ENCODE measurements at regions not wholly inside any gene's neighbourhood (a gene's known extent, or its start where the extent isn't known, plus 50 kb on each side); places are given as distances from the start of the nearest gene placed in this dataset.

GRCh38 chr1:173353350-173353749, 123.8 kb upstream of the PRDX6 start:
- FAIRE-seq (no peak), DNase-seq (ENCODE audit: low read depth in 1 of 2, low spot score in 2 of 2) (no peak)
- Histone ChIP-seq H3K79me2 (ENCODE audit: control insufficient read depth in 1 of 2, insufficient read depth in 2 of 2, low read length in 2 of 2) (no peaks in the 10 kb centered on the region), H4K20me1 (replicated peaks in 1 of 2; ENCODE audit: control insufficient read depth in 1 of 2, insufficient read depth in 2 of 2, low read length in 2 of 2) (no peaks in the 10 kb centered on the region), H4K5ac (ENCODE audit: insufficient read length, low read depth, low read length) (no peak overlapping the region), H3K23me2 (ENCODE audit: low read depth, low read length) (no peaks in the 10 kb centered on the region), H3K27me3 (replicated peaks in 1 of 4; ENCODE audit: control insufficient read depth in 3 of 4, extremely low read depth in 1 of 4, insufficient read depth in 3 of 4, low read length in 3 of 4) (no peaks in the 10 kb centered on the region), H3K4me3 (ENCODE audit: extremely low read depth in 1 of 4, insufficient read depth in 2 of 4, low read depth in 3 of 4, low read length in 4 of 4) (no peak overlapping the region), H3K4me2 (ENCODE audit: insufficient read depth in 1 of 2, low read depth in 2 of 2, low read length in 2 of 2) (no peak overlapping the region), H3K18ac (ENCODE audit: extremely low read depth, low read length) (no peak overlapping the region), H3K56ac (replicated peaks; ENCODE audit: insufficient read length, low read depth, low read length) (no peak overlapping the region), H3K79me1 (ENCODE audit: low read depth, low read length) (no peaks in the 10 kb centered on the region), H3K36me3 (ENCODE audit: control insufficient read depth in 2 of 4, insufficient read depth in 4 of 4, low read length in 3 of 4) (no peaks in the 10 kb centered on the region), H3K27ac (ENCODE audit: low read depth, low read length) (no peak overlapping the region), H3K14ac (ENCODE audit: insufficient read length) (no peak overlapping the region), H4K8ac (ENCODE audit: extremely low read depth, insufficient read depth, low read length) (no peak overlapping the region), H3K23ac (ENCODE audit: insufficient read length) (no peak overlapping the region), H3K4ac (replicated peaks; ENCODE audit: insufficient read length, low read depth, low read length) (no peak overlapping the region), H2AFZ (ENCODE audit: low read length) (no peak overlapping the region), H2BK12ac (ENCODE audit: low read depth, low read length) (no peak overlapping the region), H3K9me3 (ENCODE audit: insufficient read depth in 2 of 2, low read depth in 1 of 2, low read length in 1 of 2) (peaks cover 10 to 18% of the 10 kb centered on the region in 2 experiments; a peak in 3 of 4 replicates), H2BK5ac (ENCODE audit: low read depth, low read length) (no peak overlapping the region), H2BK120ac (replicated peaks; ENCODE audit: low read depth, low read length) (no peak overlapping the region), H2AK5ac (ENCODE audit: low read depth, low read length) (no peak overlapping the region), H4K91ac (replicated peaks; ENCODE audit: insufficient read length, low read length) (no peak overlapping the region), H3K9ac (replicated peaks in 1 of 4; ENCODE audit: extremely low read depth in 1 of 4, low read depth in 3 of 4, low read length in 3 of 4) (no peak overlapping the region), H2BK15ac (ENCODE audit: low read length) (no peak overlapping the region), H3K4me1 (replicated peaks in 1 of 4; ENCODE audit: control insufficient read depth in 3 of 4, insufficient read depth in 4 of 4, low read length in 3 of 4) (no peaks in the 10 kb centered on the region), H2BK20ac (ENCODE audit: low read length) (no peak overlapping the region)
- CTCF ChIA-PET (ENCODE audit: partially characterized antibody): no interaction called here
- POLR2A ChIA-PET (ENCODE audit: partially characterized antibody): no interaction called here
- TF ChIP-seq MAX (IDR thresholded peaks at IDR 0.05): no peak
- TF ChIP-seq SUZ12 (IDR thresholded peaks at IDR 0.05; ENCODE audit: low read length): no peak
- TF ChIP-seq PHF8 (conservative IDR thresholded peaks at IDR 0.05; ENCODE audit: low read depth, low read length): no peak
- TF ChIP-seq SP2 (IDR thresholded peaks at IDR 0.05; ENCODE audit: low read length): no peak
- no peak for TF ChIP-seq BCL11A (IDR thresholded peaks at IDR 0.05; ENCODE audit: low read depth in 2 of 2, low read length in 2 of 2)
- TF ChIP-seq TCF12 (IDR thresholded peaks at IDR 0.05; ENCODE audit: low read depth, low read length): no peak
- no peak for TF ChIP-seq EGR1 (IDR thresholded peaks at IDR 0.05; ENCODE audit: borderline replicate concordance, low read depth, low read length)
- WGBS, 2 experiments (ENCODE audit: extremely low coverage in 1 of 2, insufficient coverage in 1 of 2, insufficient read length in 1 of 2, insufficient replicate concordance in 2 of 2, low coverage in 1 of 2, low lambda C conversion rate in 2 of 2, missing lambda C conversion rate in 1 of 2): 96% methylated on average over 4 of the region's 4 CpGs; no CpG with 5 or more reads in 1 of the 2 experiments

Data from H1 (cell line).